ENCODE measurements at regions not wholly inside any gene's neighbourhood (a gene's known extent, or its start where the extent isn't known, plus 50 kb on each side); places are given as distances from the start of the nearest gene placed in this dataset.

DNA sequence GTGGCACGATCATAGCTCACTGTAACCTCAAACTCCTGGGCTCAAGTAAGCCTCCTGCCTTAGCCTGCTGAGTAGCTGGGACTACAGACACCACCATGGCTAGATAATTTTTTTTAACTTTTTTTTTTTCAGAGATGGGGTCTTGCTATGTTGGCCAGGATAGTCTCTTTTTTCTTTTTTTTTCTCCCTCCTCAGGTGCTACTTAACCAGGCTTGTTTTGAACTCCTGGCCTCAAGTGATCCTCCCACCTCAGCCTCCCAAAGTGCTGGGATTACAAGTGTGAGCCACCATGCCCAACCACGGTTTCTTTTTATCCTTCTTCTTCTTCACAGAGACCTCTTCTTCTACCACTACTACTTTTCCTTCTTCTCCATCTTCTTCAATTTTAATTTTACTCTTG lies 53.8 kb upstream of the MAP4 start:
- Histone ChIP-seq H4K8ac (ENCODE audit: low read depth in 2 of 2, low read length in 2 of 2) (no peak overlapping the region), H3K4ac (ENCODE audit: low read depth, low read length) (no peak overlapping the region), H2AK5ac (ENCODE audit: low read depth, low read length) (no peak overlapping the region), H2BK120ac (ENCODE audit: low read depth, low read length) (no peak overlapping the region), H3K14ac (replicated peaks; ENCODE audit: low read depth, low read length) (no peak overlapping the region), H3K9me1 (ENCODE audit: insufficient read depth, low read length) (peaks cover 22% of the 10 kb centered on the region), H3K9ac (ENCODE audit: low read depth, low read length) (no peak overlapping the region), H4K20me1 (ENCODE audit: insufficient read depth, low read length) (peaks cover 98% of the 10 kb centered on the region), H2BK20ac (ENCODE audit: low read depth, low read length) (no peak overlapping the region), H3K23ac (ENCODE audit: low read depth, low read length) (no peak overlapping the region), H2AFZ (replicated peaks; ENCODE audit: low read length, poor library complexity) (no peak overlapping the region), H3K9me3 (ENCODE audit: control insufficient read depth, insufficient read depth, low read length) (no peaks in the 10 kb centered on the region), H3K4me1 (ENCODE audit: control insufficient read depth, insufficient read depth, low read length) (peaks cover 11% of the 10 kb centered on the region), H2AK9ac (replicated peaks; ENCODE audit: low read depth, low read length, poor library complexity) (no peak overlapping the region), H3K36me3 (ENCODE audit: control insufficient read depth, insufficient read depth, low read length) (peaks cover 11% of the 10 kb centered on the region), H4K5ac (ENCODE audit: low read depth, low read length) (no peak overlapping the region), H3K27me3 (ENCODE audit: control insufficient read depth, insufficient read depth, low read length) (no peaks in the 10 kb centered on the region), H2BK15ac (ENCODE audit: low read depth, low read length) (no peak overlapping the region; the same call in 2 of the 3 replicates), H3K18ac (ENCODE audit: low read depth, low read length) (no peak overlapping the region), H4K91ac (ENCODE audit: insufficient read depth, low read depth, low read length) (no peak overlapping the region), H3K27ac (ENCODE audit: insufficient read depth, low read length) (no peak overlapping the region), H2BK5ac (ENCODE audit: low read depth, low read length, poor library complexity, severe bottlenecking) (no peak overlapping the region), H3K79me1 (ENCODE audit: low read depth in 1 of 2, low read length in 2 of 2) (peaks cover 6 to 64% of the 10 kb centered on the region in 2 experiments; a peak in 3 of 4 replicates), H3K56ac (ENCODE audit: extremely low read depth, insufficient read depth, low read length) (no peak overlapping the region), H3K4me3 (ENCODE audit: insufficient read depth, low read depth, low read length) (no peak overlapping the region), H3K4me2 (ENCODE audit: low read depth, low read length) (no peak overlapping the region)
- dilution Hi-C loops (cut with HindIII; ENCODE audit: low sequenced_read_pairs, unreplicated experiment) = no loop called here
- WGBS, 2 experiments (ENCODE audit: extremely low coverage in 2 of 2, insufficient read length in 1 of 2) = no CpG with 5 or more reads among the region's 2 CpGs
- TF ChIP-seq CHD1 (IDR thresholded peaks at IDR 0.05; ENCODE audit: low read depth, low read length) (no peak), CTCF (conservative IDR thresholded peaks at IDR 0.05; ENCODE audit: low read depth, low read length) (no peak), RCOR1 (IDR thresholded peaks at IDR 0.05; ENCODE audit: insufficient replicate concordance, low read length) (no peak), FOS (IDR thresholded peaks at IDR 0.05; ENCODE audit: low read depth, low read length) (no peak), RAD21 (IDR thresholded peaks at IDR 0.05; ENCODE audit: low read length) (no peak), SMC3 (IDR thresholded peaks at IDR 0.05; ENCODE audit: low read depth, low read length) (no peak), BHLHE40 (IDR thresholded peaks at IDR 0.05; ENCODE audit: low read depth, low read length) (no peak), MAFK (IDR thresholded peaks at IDR 0.05; ENCODE audit: low read depth, low read length) (no peak), RFX5 (IDR thresholded peaks at IDR 0.05; ENCODE audit: low read depth, low read length) (no peak), NFE2L2 (IDR thresholded peaks at IDR 0.05; ENCODE audit: low read depth, low read length) (no peak), POLR2A (IDR thresholded peaks at IDR 0.05; ENCODE audit: low read depth, low read length) (no peak), MXI1 (IDR thresholded peaks at IDR 0.05; ENCODE audit: borderline replicate concordance, low read depth, low read length) (no peak), MAZ (IDR thresholded peaks at IDR 0.05; ENCODE audit: borderline replicate concordance, low read depth, low read length) (no peak)
- TF ChIP-seq, protein P1, sequence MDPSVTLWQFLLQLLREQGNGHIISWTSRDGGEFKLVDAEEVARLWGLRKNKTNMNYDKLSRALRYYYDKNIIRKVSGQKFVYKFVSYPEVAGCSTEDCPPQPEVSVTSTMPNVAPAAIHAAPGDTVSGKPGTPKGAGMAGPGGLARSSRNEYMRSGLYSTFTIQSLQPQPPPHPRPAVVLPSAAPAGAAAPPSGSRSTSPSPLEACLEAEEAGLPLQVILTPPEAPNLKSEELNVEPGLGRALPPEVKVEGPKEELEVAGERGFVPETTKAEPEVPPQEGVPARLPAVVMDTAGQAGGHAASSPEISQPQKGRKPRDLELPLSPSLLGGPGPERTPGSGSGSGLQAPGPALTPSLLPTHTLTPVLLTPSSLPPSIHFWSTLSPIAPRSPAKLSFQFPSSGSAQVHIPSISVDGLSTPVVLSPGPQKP (IDR thresholded peaks at IDR 0.05; ENCODE audit: borderline replicate concordance, low read depth, low read length) = no peak
- intact Hi-C loops (cut with micrococcal nuclease) = no loop called here
- in situ Hi-C loops (cut with MboI; ENCODE audit: low sequenced_read_pairs) = no loop called here
- ATAC-seq (ENCODE audit: low read depth) (no peak), DNase-seq (no peak)
- no TSS peak for BruUV-seq (replicated peaks)
- POLR2A ChIA-PET (ENCODE audit: unreplicated experiment) = no interaction called here
- CTCF ChIA-PET = interaction anchor here (0.5 kb wide), 1 partner anchor 975 kb away, joined by 4 read pairs; no protein-coding TSS in a partner anchor

Data from IMR-90 (cell line).